ENCODE measurements at regions not wholly inside any gene's neighbourhood (a gene's known extent, or its start where the extent isn't known, plus 50 kb on each side); places are given as distances from the start of the nearest gene placed in this dataset.

GRCh38 chr10:43892062-43892770 lies 243.5 kb upstream of the ZNF32 start:
- intact Hi-C loops (cut with DNase I): no loop called here
- H3K4me1 ChIP-seq: no peaks in the 10 kb centered on the region
- H3K36me3 ChIP-seq: no peaks in the 10 kb centered on the region
- H3K9me3 ChIP-seq: no peaks in the 10 kb centered on the region
- no peak overlapping the region for H3K27ac ChIP-seq
- H3K4me3 ChIP-seq: no peak overlapping the region
- no peaks in the 10 kb centered on the region for H3K27me3 ChIP-seq
- H3K9ac ChIP-seq (ENCODE audit: low read depth in 2 of 2, low read length in 2 of 2): no peak overlapping the region
- no peak for TF ChIP-seq CTCF (IDR thresholded peaks at IDR 0.05)
- DNase-seq: no peak

GRCh38 chr10:43891241-43891640 lies 242.6 kb upstream of the ZNF32 start:
- intact Hi-C loops (cut with DNase I): no loop called here
- Histone ChIP-seq H3K9me3 (no peaks in the 10 kb centered on the region), H3K27me3 (no peaks in the 10 kb centered on the region), H3K4me1 (no peaks in the 10 kb centered on the region), H3K9ac (ENCODE audit: low read depth in 2 of 2, low read length in 2 of 2) (no peak overlapping the region), H3K27ac (no peak overlapping the region), H3K36me3 (no peaks in the 10 kb centered on the region), H3K4me3 (no peak overlapping the region)
- no peak for DNase-seq
- TF ChIP-seq CTCF (IDR thresholded peaks at IDR 0.05): no peak

GRCh38 chr10:43890124-43890523 lies 241.4 kb upstream of the ZNF32 start:
- no peaks in the 10 kb centered on the region for H3K4me1 ChIP-seq
- intact Hi-C loops (cut with DNase I): no loop called here
- no peak for TF ChIP-seq CTCF (IDR thresholded peaks at IDR 0.05)
- DNase-seq: no peak
- H3K36me3 ChIP-seq: no peaks in the 10 kb centered on the region
- no peaks in the 10 kb centered on the region for H3K9me3 ChIP-seq
- no peak overlapping the region for H3K9ac ChIP-seq (ENCODE audit: low read depth in 2 of 2, low read length in 2 of 2)
- no peaks in the 10 kb centered on the region for H3K27me3 ChIP-seq
- H3K27ac ChIP-seq: no peak overlapping the region
- no peak overlapping the region for H3K4me3 ChIP-seq

GRCh38 chr10:43888586-43888985 lies 239.9 kb upstream of the ZNF32 start:
- Histone ChIP-seq H3K4me1 (no peaks in the 10 kb centered on the region), H3K9me3 (no peaks in the 10 kb centered on the region), H3K9ac (ENCODE audit: low read depth in 2 of 2, low read length in 2 of 2) (no peak overlapping the region), H3K36me3 (no peaks in the 10 kb centered on the region), H3K27ac (no peak overlapping the region), H3K4me3 (no peak overlapping the region), H3K27me3 (no peaks in the 10 kb centered on the region)
- intact Hi-C loops (cut with DNase I): no loop called here
- no peak for DNase-seq
- TF ChIP-seq CTCF (IDR thresholded peaks at IDR 0.05): no peak

- TF ChIP-seq CTCF (IDR thresholded peaks at IDR 0.05): no peak
- DNase-seq: no peak
- no peaks in the 10 kb centered on the region for H3K27me3 ChIP-seq
- no peak overlapping the region for H3K27ac ChIP-seq
- no peaks in the 10 kb centered on the region for H3K4me1 ChIP-seq
- no peak overlapping the region for H3K9ac ChIP-seq (ENCODE audit: low read depth in 2 of 2, low read length in 2 of 2)
- H3K36me3 ChIP-seq: no peaks in the 10 kb centered on the region
- no peak overlapping the region for H3K4me3 ChIP-seq
- H3K9me3 ChIP-seq: no peaks in the 10 kb centered on the region
- intact Hi-C loops (cut with DNase I): no loop called here
Measured at GRCh38 chr10:43885842-43886241, 237.2 kb upstream of the ZNF32 start.
